COLO829 (cell line): ENCODE measurements at regions not wholly inside any gene's neighbourhood (a gene's known extent, or its start where the extent isn't known, plus 50 kb on each side); places are given as distances from the start of the nearest gene placed in this dataset.

Experiments
- DNase-seq: peaks from one replicate; pipeline ENCODE4 v3.0.0; 2012; ENCODE audit warnings: low spot score

GRCh38 chr11:19403196-19403895 is 162.6 kb upstream of the E2F8 start:
- DNase-seq, result no peak

DNA sequence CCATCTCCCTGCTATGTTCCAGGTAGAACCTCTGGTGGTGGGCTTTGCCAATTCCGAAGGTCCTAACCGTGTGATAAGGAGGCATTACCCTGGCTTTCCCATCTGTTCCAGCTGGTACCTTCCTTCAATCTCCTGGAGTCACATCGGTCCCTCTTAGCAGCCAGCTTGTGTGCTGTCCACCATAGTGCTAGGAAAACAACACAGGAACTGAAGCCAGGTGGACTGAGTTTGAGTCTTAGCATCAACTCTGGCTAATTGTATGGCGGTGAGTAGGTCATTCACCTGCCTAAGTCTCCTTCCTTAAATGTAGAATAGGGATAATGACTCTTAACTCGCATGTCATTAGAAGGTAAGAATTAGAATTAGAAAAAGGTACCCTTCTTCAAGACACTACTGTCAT is 159.6 kb upstream of the E2F8 start:
- DNase-seq, result no peak

- DNase-seq, result no peak
Observed at GRCh38 chr11:19398772-19399527, 158.2 kb upstream of the E2F8 start.

GRCh38 chr11:19398273-19398672 is 157.5 kb upstream of the E2F8 start:
- no peak for DNase-seq

DNA sequence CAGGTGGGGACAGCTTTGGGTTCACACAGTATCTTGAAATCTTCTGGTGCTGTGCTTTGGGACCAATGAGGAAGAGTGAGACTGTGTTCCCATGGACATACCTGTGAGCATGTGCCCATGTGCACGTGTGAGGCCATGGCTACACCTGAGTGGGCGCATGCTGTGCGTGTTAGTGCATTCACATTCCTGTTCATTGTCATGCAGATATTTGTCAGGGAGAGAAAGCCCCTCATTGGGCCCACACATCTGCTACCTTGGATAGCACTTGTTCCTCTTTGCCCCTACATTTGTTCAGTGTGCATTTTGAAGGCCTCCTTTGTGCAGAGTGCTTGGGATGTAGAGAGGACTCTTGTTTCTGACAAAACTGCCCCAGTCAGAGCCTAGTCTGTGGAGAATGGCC is 154.3 kb upstream of the E2F8 start:
- DNase-seq, result no peak

DNA sequence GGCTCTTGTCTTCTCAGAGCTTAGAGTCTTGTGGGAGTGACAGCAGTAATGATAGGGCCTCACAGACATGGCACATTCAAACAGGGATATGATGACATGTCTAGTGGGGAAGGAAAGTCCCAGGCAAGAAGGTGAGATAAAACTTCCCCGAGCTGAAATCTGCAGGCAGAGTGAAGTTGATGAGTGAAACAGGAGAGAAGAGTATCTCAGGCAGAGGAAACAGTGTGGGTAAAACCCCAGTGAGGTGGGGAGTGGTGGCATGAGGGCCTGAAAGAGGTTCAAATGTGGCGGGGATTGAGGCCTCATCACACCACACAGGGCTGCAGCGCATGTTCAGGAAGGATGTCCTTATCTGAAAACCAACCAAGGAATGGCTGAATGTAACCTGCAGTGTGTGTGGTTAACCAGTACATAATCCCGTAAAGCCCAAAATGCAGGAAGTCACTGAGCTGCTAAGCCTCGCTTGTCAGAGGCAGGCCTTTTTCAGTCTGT is 153.8 kb upstream of the E2F8 start:
- no peak for DNase-seq

DNA sequence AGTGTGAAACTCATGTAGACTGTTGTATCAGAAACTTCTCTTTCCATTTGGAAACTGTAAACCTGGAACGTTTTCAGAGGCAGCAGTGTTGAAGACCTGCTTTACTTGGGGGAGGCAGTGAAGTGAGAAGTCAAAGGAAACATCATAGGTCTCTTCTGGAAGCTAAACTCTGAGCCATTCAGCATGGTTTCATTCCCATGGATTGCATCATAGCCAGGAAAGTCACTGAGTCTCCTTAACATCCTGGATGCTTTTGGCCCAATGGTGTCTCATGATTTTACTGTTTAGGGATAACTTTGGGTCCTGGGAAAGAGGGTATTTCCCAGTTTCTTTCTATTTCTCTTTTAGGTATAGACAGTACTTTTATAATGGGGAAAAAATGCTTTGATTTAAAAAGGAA is 153.2 kb upstream of the E2F8 start:
- DNase-seq, result no peak

GRCh38 chr11:19392847-19393518 is 152.2 kb upstream of the E2F8 start:
- no peak for DNase-seq

DNA sequence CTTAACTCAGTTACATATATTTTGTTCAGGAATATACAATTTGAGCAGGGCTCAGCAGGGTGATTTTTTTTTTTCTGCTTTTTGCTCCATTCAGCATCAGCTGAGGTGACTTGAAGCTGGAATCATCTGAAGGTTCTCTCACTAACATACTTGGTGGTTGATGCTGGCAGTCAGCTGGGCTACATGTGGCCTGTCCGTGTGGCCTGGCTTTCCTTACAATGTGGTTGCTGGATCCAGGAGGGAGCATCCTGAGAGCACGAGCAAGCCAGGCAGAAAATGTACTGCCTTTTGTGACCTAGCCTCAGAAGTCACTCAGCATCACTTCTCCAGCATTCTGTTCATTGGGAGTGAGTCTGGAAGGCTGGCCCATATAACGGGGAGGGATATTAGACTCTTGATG is 151.6 kb upstream of the E2F8 start:
- no peak for DNase-seq

GRCh38 chr11:19391652-19392051 is 150.9 kb upstream of the E2F8 start:
- no peak for DNase-seq

DNA sequence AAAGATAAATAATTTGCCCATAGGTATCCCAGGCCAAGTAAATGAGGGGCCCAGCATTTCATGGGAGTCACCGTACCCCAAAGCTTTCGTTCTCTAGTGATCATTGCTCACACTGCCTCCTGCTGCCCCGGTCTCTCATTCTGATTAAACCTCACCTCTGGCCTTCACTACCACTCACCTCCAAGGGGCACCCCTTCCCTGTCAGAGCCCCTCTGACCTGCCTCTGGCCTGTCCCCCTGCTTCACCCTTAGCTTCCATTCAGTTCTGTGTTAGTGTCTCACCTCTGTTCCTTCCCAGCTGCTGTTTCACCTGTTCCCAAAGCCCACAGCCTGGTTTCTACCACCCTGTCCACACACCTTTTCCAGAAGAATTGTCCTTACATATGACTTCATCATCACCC is 150.3 kb upstream of the E2F8 start:
- no peak for DNase-seq

DNA sequence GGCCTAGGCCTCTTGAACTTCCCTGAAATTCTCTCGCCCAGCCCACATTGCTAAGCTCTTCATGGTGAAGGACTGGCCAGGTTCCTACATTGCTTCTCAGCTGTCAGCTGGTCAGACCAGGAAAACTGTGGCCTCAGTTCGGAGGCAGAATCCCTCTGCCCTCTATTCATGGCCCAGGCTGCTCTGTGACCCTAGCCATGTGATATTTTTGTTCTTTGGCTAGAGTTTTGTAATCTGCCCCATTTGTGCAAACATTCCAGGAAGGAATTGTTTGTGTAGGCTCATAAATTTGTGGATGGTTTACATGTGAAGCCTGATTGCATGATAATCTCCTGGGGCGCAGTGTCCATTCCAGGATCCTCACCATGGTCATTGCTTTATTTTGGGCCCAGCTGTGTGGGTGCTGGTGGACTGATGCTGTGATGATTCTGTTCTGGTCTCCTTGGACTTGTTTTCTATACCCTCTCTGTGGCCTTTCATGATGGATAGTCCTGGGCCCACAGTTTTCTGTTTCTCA is 149.1 kb upstream of the E2F8 start:
- no peak for DNase-seq

DNA sequence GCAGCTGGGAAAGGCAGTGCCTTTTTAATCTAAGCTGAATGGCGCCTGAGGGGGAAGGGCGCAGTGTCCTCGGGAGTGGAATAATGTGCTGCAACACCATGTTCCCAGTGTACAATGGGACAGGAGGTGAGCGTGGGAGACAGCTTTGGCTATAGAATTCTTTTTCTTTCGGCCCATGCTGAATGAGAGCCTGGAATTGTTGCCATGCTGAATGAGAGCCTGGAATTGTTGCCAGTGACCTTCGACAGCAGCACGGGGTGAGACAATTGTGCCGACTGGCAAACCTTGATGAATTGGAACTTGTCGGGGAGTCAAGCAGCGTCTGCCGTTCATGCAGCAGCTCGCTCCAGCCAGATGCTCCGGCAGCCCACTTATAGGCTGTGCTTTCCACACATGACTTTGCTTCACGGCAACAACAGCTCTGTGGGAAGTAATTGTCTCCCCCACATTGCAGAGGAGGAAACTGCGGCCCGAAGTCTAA is 141.4 kb upstream of the E2F8 start:
- no peak for DNase-seq

DNA sequence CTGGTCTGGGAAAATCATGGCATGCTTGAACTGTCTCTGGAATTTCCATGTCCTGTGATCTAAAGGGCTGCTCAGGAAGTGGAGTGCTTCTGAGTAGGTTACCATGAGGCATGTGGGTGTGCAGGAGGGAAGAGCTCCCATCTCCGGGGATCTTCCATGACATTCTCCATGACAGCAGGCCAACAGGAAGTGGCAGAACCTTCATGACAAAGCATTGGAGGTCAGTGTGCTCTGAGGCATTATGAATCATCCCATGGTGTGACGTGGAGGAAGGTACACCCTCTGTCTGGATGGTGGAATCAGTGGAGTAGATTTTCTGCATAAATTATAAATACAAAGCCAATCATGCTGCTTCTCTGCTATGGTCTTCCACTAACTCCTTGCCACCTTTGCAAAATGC is 139.6 kb upstream of the E2F8 start:
- DNase-seq, result peak; percentile 61

DNA sequence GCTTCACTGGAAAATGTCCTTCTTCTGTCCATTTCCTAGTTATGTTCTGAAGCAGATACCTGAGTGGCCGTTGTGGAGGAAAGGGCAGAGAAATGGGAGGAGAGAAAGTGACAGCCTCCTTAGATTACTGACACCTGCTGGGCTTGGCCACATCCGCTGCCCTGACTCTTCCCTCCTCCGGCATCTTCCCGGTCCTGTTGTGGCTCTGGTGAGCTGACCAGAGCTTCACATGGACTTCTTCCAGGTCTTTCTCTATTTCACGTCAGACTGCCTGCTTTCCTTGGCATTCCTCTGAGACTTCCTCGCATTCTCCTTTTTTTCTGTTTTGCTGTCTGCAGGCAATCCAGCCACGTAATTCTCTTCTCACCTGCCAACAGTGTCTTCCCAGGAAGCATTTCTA is 138.7 kb upstream of the E2F8 start:
- DNase-seq, result no peak

DNA sequence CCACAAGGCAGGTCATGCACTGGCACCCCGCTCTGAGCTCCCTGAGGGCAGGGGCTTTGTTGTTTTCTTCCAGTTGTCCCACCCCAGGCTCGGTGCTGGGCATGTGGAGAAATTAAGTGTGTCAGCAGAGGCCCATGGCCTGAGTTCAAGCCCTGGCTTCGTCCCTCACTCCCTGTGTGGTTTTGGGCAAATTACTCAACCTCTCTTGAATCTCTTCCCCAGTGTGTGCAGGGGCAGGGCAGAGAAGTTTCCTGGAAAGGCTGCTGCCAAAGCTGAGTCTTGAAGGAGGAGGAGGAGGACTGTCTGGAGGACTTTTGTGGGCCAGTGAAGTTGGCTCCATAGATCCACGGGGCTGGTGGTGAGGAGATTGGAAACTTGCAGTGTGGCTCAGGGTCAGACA is 138.1 kb upstream of the E2F8 start:
- DNase-seq, result no peak

- no peak for DNase-seq
Observed at GRCh38 chr11:19377881-19378280, 137.1 kb upstream of the E2F8 start.

DNA sequence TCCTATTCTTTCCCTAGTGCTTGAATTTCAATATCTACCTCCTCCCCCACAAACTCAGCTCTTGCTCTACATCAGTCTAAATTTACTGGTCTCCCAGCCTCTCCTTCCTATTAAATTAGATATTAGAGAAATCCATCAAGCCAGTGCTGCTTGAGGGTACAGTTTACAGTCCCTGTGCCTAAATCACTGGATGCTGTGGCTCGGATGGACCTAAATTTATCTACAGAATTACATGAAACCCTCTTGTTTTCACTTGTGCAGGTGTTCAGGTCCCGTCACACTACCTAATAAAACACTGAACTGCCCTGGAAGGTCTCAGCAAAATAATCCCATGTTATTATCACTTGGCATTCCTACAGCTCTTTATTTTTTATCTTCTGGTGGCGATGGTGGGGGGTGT is 134.7 kb upstream of the E2F8 start:
- no peak for DNase-seq

DNA sequence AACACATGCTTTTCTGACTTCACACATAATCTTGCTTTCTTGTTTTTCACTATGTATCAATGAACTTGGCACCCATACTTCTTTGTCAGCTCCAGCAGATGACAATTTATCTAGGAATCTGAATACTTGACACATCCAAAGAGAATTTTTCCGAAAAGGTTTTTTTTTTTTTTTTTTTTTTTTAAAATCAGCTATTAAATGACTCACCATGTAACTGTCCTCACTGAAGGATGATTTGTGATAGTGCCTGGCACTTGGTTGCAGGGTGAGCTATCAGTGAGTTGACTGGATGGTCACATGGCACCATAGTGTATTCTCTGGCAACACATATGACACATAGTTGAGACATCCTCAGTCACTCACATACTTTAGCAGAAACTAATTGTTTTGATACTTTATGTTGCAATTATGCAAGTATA is 133.4 kb upstream of the E2F8 start:
- DNase-seq, result peak; percentile 77

DNA sequence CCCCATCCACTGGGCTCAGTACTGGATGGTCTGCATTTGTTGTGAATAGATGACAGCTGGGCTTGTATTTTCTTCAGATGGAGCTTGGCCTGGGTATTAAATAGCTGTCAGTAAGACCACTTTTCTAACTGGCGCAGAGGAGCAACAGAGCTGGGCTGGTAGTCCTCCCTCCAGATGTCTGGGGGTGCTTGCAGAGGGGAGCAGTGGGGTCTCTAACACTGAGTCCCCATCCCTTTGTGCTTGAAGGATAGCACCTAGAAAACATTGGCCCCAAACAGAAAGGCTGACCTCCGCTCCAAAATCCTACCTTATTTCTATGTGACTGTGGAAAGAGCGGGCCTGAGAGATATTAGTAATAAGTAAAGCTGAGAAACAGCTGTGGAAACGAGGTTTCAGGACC is 131.6 kb upstream of the E2F8 start:
- no peak for DNase-seq

- DNase-seq, result no peak
Observed at GRCh38 chr11:19370100-19370861, 129.5 kb upstream of the E2F8 start.
